CD14-positive monocyte (primary cell): ENCODE measurements at regions not wholly inside any gene's neighbourhood (a gene's known extent, or its start where the extent isn't known, plus 50 kb on each side); places are given as distances from the start of the nearest gene placed in this dataset.

ENCODE experiments used
- DNase-seq, 3 donors: peaks; one replicate each; pipeline ENCODE4 v3.0.0-alpha.2; 2011 to 2022
- H2AFZ ChIP-seq: 2 replicates; pipeline ENCODE4 v1.6.0; 2012; ENCODE audit warnings: mild to moderate bottlenecking, low read depth, low read length, inconsistent platforms; ENCODE audit not compliant: insufficient read depth, poor library complexity, severe bottlenecking
- H3K27ac ChIP-seq, 2 donors: 1 replicate in 1 of 2; 2 replicates in 1 of 2; pipeline ENCODE4 v1.5.1; 2012 to 2013; ENCODE audit warnings: low read length in 2 of 2, control low read depth in 1 of 2, inconsistent platforms in 1 of 2, low read depth in 1 of 2, mild to moderate bottlenecking in 1 of 2
- H3K27me3 ChIP-seq, 2 donors: one replicate each; pipeline versions ENCODE4 v1.6.0 to v1.6.1; 2011 to 2013; ENCODE audit warnings: low read length in 2 of 2; ENCODE audit not compliant: control insufficient read depth in 2 of 2, insufficient read depth in 2 of 2
- H3K36me3 ChIP-seq, 2 donors: replicated peaks in 1 of 2; 1 replicate in 1 of 2; 2 replicates in 1 of 2; pipeline versions ENCODE4 v1.5.1 to v1.6.1; 2012 to 2013; ENCODE audit warnings: low read length in 2 of 2, control low read depth in 1 of 2, inconsistent platforms in 1 of 2, mild to moderate bottlenecking in 1 of 2; ENCODE audit not compliant: insufficient read depth in 2 of 2, control insufficient read depth in 1 of 2
- H3K4me1 ChIP-seq, 2 donors: 1 replicate in 1 of 2; 2 replicates in 1 of 2; pipeline versions ENCODE4 v1.5.1 to v1.6.1; 2012 to 2013; ENCODE audit warnings: low read length in 2 of 2, control low read depth in 1 of 2, inconsistent platforms in 1 of 2, mild to moderate bottlenecking in 1 of 2, moderate library complexity in 1 of 2; ENCODE audit not compliant: insufficient read depth in 2 of 2, control insufficient read depth in 1 of 2
- H3K4me2 ChIP-seq: replicated peaks from 2 replicates; pipeline ENCODE3; 2012; ENCODE audit warnings: low read length, moderate library complexity, mild to moderate bottlenecking; ENCODE audit not compliant: poor library complexity, severe bottlenecking; ENCODE audit errors: extremely low read depth
- H3K4me3 ChIP-seq, 3 experiments: fragments of 200-600 bp in 1 of 3; sonication (generic) in 1 of 3; replicated peaks in 1 of 3; 1 replicate in 2 of 3; 2 replicates in 1 of 3; pipeline ENCODE4 v1.5.1; 2011 to 2013; ENCODE audit warnings: low read length in 3 of 3, mild to moderate bottlenecking in 3 of 3, control low read depth in 2 of 3, low read depth in 2 of 3, inconsistent platforms in 1 of 3, moderate library complexity in 1 of 3
- H3K79me2 ChIP-seq: 2 replicates; pipeline ENCODE4 v1.6.0; 2012; ENCODE audit warnings: mild to moderate bottlenecking, control low read depth, inconsistent platforms, low read length, moderate library complexity; ENCODE audit not compliant: insufficient read depth
- H3K9ac ChIP-seq: 2 replicates; pipeline ENCODE4 v1.6.0; 2017; ENCODE audit warnings: low read length, mild to moderate bottlenecking; ENCODE audit not compliant: insufficient read depth, poor library complexity, severe bottlenecking
- H3K9me3 ChIP-seq, 2 donors: replicated peaks in 1 of 2; 1 replicate in 1 of 2; 2 replicates in 1 of 2; pipeline versions ENCODE4 v1.5.1 to v1.6.1; 2012 to 2013; ENCODE audit warnings: low read length in 2 of 2, control low read depth in 1 of 2; ENCODE audit not compliant: control insufficient read depth in 1 of 2, insufficient read depth in 1 of 2
- H4K20me1 ChIP-seq: 2 replicates; pipeline ENCODE4 v1.6.0; 2012; ENCODE audit warnings: mild to moderate bottlenecking, low read length, control low read depth, moderate library complexity; ENCODE audit not compliant: insufficient read depth
- H3K27ac Mint-ChIP-seq, 7 donors: one replicate each; pipeline ENCODE4 v1.8.0; 2020; ENCODE audit warnings: mild to moderate bottlenecking in 7 of 7, mixed read lengths in 7 of 7, moderate library complexity in 6 of 7, inconsistent platforms in 2 of 7
- H3K27me3 Mint-ChIP-seq, 3 donors: one replicate each; pipeline ENCODE4 v1.8.0; 2021 to 2022; ENCODE audit warnings: low read depth in 3 of 3, mild to moderate bottlenecking in 3 of 3, mixed read lengths in 3 of 3, moderate library complexity in 3 of 3, inconsistent platforms in 1 of 3
- H3K36me3 Mint-ChIP-seq, 2 donors: one replicate each; pipeline ENCODE4 v1.8.0; 2020; ENCODE audit warnings: mixed read lengths in 2 of 2, inconsistent platforms in 1 of 2, mild to moderate bottlenecking in 1 of 2
- H3K4me1 Mint-ChIP-seq: one replicate; pipeline ENCODE4 v1.8.0; 2020; ENCODE audit warnings: mild to moderate bottlenecking, mixed read lengths
- H3K4me3 Mint-ChIP-seq, 2 donors: one replicate each; pipeline ENCODE4 v1.8.0; 2020; ENCODE audit warnings: mild to moderate bottlenecking in 2 of 2, mixed read lengths in 2 of 2, moderate library complexity in 1 of 2
- H3K9me3 Mint-ChIP-seq, 7 donors: one replicate each; pipeline ENCODE4 v1.8.0; 2020 to 2022; ENCODE audit warnings: mixed read lengths in 7 of 7, mild to moderate bottlenecking in 6 of 7, moderate library complexity in 6 of 7, inconsistent platforms in 2 of 7
- WGBS: methylation state at CpG from one replicate; pipeline ENCODE4 v1.1.5; 2013; ENCODE audit warnings: missing lambda C conversion rate; ENCODE audit not compliant: insufficient coverage; 5-methylcytosine and 5-hydroxymethylcytosine counted together
- intact Hi-C, 2 donors: fragments of 100-400 bp; cut with micrococcal nuclease; formaldehyde crosslinking; loops; one replicate each; pipeline versions ENCODE4 v1.15.0 to v1.15.1; 2023
- TF ChIP-seq, protein P1 (sequence below): fragments of 200-600 bp; IDR thresholded peaks from one replicate; pipeline ENCODE4 v1.8.0; 2022; ENCODE audit warnings: antibody characterized with exemption, mild to moderate bottlenecking

DNA sequence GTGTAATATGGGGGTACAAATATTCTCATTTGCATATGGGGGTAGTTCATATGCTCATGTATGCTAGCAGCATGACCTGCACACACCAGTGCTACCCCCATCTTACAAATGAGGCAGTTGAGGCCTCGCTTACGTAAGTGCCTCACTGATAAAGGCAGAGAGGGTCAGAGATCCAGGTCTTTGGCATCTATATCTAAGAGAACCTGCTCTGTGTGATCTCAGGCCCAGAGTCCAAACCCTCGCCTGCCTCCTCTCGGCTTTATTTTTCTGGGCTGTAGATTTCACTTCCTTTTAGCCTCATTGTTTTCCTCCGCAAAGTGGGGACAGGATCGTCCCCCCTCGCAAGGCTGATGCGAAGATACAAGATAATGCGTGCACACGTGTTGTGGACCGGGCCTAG, 325.2 kb downstream of the MN1 start:
- H2AFZ ChIP-seq = no peak overlapping the region
- no peaks in the 10 kb centered on the region for H3K9me3 ChIP-seq
- H3K79me2 ChIP-seq = no peaks in the 10 kb centered on the region
- no peak overlapping the region for H3K4me2 ChIP-seq
- peaks cover 0 to 6% (median 4%) of the 10 kb centered on the region in 7 donors for H3K9me3 Mint-ChIP-seq
- H3K36me3 Mint-ChIP-seq = no peaks in the 10 kb centered on the region
- H4K20me1 ChIP-seq = no peaks in the 10 kb centered on the region
- no peak overlapping the region for H3K4me3 Mint-ChIP-seq
- no peaks in the 10 kb centered on the region for H3K4me1 ChIP-seq
- DNase-seq = no peak
- H3K27ac ChIP-seq = no peak overlapping the region
- H3K36me3 ChIP-seq = no peaks in the 10 kb centered on the region
- H3K27me3 ChIP-seq = no peaks in the 10 kb centered on the region
- H3K4me1 Mint-ChIP-seq = no peaks in the 10 kb centered on the region
- TF ChIP-seq, protein P1, sequence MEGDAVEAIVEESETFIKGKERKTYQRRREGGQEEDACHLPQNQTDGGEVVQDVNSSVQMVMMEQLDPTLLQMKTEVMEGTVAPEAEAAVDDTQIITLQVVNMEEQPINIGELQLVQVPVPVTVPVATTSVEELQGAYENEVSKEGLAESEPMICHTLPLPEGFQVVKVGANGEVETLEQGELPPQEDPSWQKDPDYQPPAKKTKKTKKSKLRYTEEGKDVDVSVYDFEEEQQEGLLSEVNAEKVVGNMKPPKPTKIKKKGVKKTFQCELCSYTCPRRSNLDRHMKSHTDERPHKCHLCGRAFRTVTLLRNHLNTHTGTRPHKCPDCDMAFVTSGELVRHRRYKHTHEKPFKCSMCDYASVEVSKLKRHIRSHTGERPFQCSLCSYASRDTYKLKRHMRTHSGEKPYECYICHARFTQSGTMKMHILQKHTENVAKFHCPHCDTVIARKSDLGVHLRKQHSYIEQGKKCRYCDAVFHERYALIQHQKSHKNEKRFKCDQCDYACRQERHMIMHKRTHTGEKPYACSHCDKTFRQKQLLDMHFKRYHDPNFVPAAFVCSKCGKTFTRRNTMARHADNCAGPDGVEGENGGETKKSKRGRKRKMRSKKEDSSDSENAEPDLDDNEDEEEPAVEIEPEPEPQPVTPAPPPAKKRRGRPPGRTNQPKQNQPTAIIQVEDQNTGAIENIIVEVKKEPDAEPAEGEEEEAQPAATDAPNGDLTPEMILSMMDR = no peak
- peaks cover 0 to 10% (median 4%) of the 10 kb centered on the region in 3 donors for H3K27me3 Mint-ChIP-seq
- H3K27ac Mint-ChIP-seq = no peak overlapping the region
- intact Hi-C loops = no loop called here
- WGBS = 93% methylated on average over 11 of the region's 11 CpGs
- H3K9ac ChIP-seq = no peak overlapping the region
- no peak overlapping the region for H3K4me3 ChIP-seq

DNA sequence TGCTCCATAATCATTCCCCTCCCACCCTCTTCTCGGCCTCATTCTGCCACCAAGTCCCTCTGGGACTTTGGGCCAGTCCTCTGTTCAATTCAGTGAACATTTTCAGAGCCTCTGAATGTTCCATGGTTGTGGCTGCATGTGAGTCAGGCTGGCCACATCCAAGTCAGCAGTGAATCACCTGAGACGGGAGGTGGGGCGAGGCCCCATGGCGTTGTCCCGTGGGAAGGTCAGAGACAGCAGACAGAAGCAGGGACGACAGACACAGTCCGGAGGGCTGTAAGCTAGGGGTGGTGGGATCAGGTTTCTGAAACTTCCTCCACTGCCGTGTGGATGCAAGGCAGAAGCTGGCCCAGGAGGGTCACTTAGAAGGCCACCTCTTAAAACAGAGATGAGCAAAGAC, 324.8 kb downstream of the MN1 start:
- no peak overlapping the region for H3K4me3 ChIP-seq
- H3K79me2 ChIP-seq = no peaks in the 10 kb centered on the region
- WGBS = 80% methylated on average over 8 of the region's 8 CpGs
- no peaks in the 10 kb centered on the region for H3K4me1 ChIP-seq
- intact Hi-C loops = no loop called here
- no peak overlapping the region for H3K4me3 Mint-ChIP-seq
- H3K36me3 ChIP-seq = no peaks in the 10 kb centered on the region
- H3K4me1 Mint-ChIP-seq = no peaks in the 10 kb centered on the region
- no peak overlapping the region for H3K4me2 ChIP-seq
- no peak overlapping the region for H3K27ac ChIP-seq
- peaks cover 2 to 12% (median 4%) of the 10 kb centered on the region in 3 donors for H3K27me3 Mint-ChIP-seq
- no peak overlapping the region for H3K9ac ChIP-seq
- no peaks in the 10 kb centered on the region for H3K27me3 ChIP-seq
- TF ChIP-seq, protein P1 = no peak
- no peaks in the 10 kb centered on the region for H3K9me3 ChIP-seq
- no peak for DNase-seq
- H4K20me1 ChIP-seq = no peaks in the 10 kb centered on the region
- no peak overlapping the region for H2AFZ ChIP-seq
- no peak overlapping the region for H3K27ac Mint-ChIP-seq
- peaks cover 0 to 6% (median 4%) of the 10 kb centered on the region in 7 donors for H3K9me3 Mint-ChIP-seq
- H3K36me3 Mint-ChIP-seq = no peaks in the 10 kb centered on the region
